Fibroblast of lung (primary cell): ENCODE measurements at regions not wholly inside any gene's neighbourhood (a gene's known extent, or its start where the extent isn't known, plus 50 kb on each side); places are given as distances from the start of the nearest gene placed in this dataset.

Experiments used
- EZH2 ChIP-seq: IDR thresholded peaks from 2 replicates; pipeline ENCODE4 v1.5.1; 2012; ENCODE audit warnings: low read length, control low read depth, mild to moderate bottlenecking; ENCODE audit errors: missing control alignments
- TF ChIP-seq, protein P1 (sequence below), 2 donors: IDR thresholded peaks in 1 of 2; conservative IDR thresholded peaks in 1 of 2; 1 replicate in 1 of 2; 2 replicates in 1 of 2; pipeline ENCODE4 v1.5.1; 2011 to 2012; ENCODE audit warnings: low read length in 2 of 2, control low read depth in 1 of 2, inconsistent platforms in 1 of 2, low read depth in 1 of 2, mild to moderate bottlenecking in 1 of 2

DNA sequence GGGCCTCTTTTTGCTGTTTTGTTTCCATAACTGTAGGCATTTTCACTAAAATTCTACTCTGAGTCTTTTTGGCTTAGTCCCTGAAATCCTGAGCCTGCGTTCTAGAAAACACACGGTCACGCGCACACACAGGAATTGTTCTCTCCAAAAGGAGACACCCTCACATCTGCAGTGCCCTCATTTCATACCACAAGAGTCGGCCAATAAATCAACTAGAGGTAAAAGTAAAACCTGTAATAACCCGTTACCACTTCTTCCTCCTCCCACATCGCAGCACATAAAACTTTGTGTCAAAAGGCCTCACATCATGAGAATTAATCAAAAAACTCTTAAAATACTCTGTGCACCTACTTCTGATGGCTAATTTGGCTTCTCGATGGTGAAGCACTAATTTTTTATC lies 133.3 kb upstream of the MGMT start:
- TF ChIP-seq, protein P1, sequence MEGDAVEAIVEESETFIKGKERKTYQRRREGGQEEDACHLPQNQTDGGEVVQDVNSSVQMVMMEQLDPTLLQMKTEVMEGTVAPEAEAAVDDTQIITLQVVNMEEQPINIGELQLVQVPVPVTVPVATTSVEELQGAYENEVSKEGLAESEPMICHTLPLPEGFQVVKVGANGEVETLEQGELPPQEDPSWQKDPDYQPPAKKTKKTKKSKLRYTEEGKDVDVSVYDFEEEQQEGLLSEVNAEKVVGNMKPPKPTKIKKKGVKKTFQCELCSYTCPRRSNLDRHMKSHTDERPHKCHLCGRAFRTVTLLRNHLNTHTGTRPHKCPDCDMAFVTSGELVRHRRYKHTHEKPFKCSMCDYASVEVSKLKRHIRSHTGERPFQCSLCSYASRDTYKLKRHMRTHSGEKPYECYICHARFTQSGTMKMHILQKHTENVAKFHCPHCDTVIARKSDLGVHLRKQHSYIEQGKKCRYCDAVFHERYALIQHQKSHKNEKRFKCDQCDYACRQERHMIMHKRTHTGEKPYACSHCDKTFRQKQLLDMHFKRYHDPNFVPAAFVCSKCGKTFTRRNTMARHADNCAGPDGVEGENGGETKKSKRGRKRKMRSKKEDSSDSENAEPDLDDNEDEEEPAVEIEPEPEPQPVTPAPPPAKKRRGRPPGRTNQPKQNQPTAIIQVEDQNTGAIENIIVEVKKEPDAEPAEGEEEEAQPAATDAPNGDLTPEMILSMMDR (conservative IDR thresholded peaks at IDR 0.05 in 1 of 2, IDR thresholded peaks at IDR 0.05 in 1 of 2; ENCODE audit: low read depth in 1 of 2, low read length in 2 of 2) = no peak
- no peak for TF ChIP-seq EZH2
